ENCODE measurements at regions not wholly inside any gene's neighbourhood (a gene's known extent, or its start where the extent isn't known, plus 50 kb on each side); places are given as distances from the start of the nearest gene placed in this dataset.

DNA sequence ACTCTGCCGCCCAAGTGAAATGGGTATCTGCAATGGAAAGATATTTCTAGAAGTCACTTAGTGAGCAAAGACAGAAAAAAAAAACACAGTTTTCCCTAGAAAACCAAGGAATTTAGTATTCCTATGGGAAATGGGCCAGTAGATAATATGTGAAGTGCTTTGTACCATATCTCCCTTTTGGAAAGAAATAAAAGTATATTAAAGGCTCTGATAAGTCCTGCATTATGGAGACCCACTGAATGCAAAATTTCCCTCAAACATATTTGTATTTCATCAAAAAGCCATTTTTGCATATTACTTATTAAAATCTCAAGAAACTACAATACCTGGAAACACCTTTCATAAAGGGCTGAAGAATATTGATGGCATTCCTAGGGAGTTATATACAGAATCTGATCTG is 51.6 kb upstream of the DYNLRB2 start:
- no peaks in the 10 kb centered on the region for H3K36me3 ChIP-seq (ENCODE audit: insufficient read depth, low read length)
- no peak overlapping the region for H3K9ac ChIP-seq (ENCODE audit: low read length)
- H3K27me3 ChIP-seq (ENCODE audit: control insufficient read depth in 1 of 2, insufficient read depth in 2 of 2, low read length in 2 of 2), result no peaks in the 10 kb centered on the region
- no peaks in the 10 kb centered on the region for H3K9me3 ChIP-seq (ENCODE audit: low read length)
- no peak overlapping the region for H3K27ac ChIP-seq (ENCODE audit: low read depth, low read length)
- no peaks in the 10 kb centered on the region for H3K4me1 ChIP-seq (ENCODE audit: insufficient read depth, low read length)
- no peak overlapping the region for H3K4me3 ChIP-seq (ENCODE audit: low read depth in 1 of 2, low read length in 2 of 2)

DNA sequence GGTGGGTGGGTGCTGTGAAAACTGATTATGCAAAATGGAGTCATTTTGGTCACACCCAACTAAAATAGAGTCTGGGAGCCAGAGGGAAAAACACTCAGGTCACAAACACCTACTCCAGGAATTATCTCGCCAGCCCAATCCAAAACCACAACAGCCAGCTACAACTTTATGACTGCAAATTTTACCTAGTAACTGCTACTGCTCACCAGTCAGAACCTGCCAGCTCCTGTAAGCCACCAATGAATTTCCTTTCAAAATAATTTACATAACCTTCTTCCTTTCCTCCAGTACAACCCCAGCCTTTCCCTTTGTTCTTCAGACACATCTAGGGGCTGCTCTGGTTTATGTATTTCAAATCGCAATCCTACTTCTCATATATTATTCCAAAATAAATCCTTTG is 52.6 kb upstream of the DYNLRB2 start:
- H3K27ac ChIP-seq (ENCODE audit: low read depth, low read length), result no peak overlapping the region
- no peaks in the 10 kb centered on the region for H3K36me3 ChIP-seq (ENCODE audit: insufficient read depth, low read length)
- no peaks in the 10 kb centered on the region for H3K9me3 ChIP-seq (ENCODE audit: low read length)
- no peak overlapping the region for H3K9ac ChIP-seq (ENCODE audit: low read length)
- H3K4me3 ChIP-seq (ENCODE audit: low read depth in 1 of 2, low read length in 2 of 2), result no peak overlapping the region
- H3K4me1 ChIP-seq (ENCODE audit: insufficient read depth, low read length), result no peaks in the 10 kb centered on the region
- H3K27me3 ChIP-seq (ENCODE audit: control insufficient read depth in 1 of 2, insufficient read depth in 2 of 2, low read length in 2 of 2), result no peaks in the 10 kb centered on the region

DNA sequence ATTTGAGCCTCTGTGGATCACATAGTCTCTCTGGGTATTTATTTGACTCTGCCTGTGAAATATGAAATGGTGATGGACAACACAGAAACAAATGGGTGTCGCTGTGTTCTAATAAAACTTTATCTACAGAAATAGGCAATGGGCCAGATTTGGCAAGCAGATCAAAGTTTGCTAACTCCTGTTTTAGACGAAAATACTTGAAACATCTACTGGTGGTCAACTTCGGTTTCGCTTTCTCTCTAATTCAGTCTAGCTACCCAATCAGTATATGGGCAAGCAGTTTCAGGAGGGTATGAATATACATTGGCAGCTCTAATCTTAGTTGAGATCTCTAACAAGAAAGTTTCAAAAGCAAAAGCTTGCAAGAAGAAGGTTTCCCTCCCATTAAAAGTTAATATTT is 60.1 kb upstream of the DYNLRB2 start:
- Histone ChIP-seq H3K27ac (ENCODE audit: low read depth, low read length) (no peak overlapping the region), H3K36me3 (ENCODE audit: insufficient read depth, low read length) (no peaks in the 10 kb centered on the region), H3K4me1 (ENCODE audit: insufficient read depth, low read length) (no peaks in the 10 kb centered on the region), H3K4me3 (ENCODE audit: low read depth in 1 of 2, low read length in 2 of 2) (no peak overlapping the region), H3K9ac (ENCODE audit: low read length) (no peak overlapping the region), H3K27me3 (ENCODE audit: control insufficient read depth in 1 of 2, insufficient read depth in 2 of 2, low read length in 2 of 2) (no peaks in the 10 kb centered on the region), H3K9me3 (ENCODE audit: low read length) (no peaks in the 10 kb centered on the region)

DNA sequence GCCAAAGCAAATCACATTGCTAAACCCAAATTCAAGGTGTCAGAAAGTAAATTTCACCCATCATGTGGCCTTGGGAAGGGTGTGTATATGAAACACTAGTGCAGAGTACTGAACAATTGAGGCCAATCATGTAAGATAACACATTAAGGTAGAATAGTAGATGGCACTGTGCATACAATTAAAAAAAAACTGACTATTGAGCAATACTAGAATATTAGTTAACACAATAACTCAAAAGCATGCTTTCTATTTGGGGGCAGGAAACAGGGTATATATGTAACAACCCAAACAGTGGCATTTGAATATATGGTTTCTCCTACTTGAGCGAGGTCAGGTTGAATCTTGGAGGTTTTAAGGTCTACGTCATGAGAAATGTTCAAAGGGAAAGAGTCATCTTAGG is 63.0 kb upstream of the DYNLRB2 start:
- no peaks in the 10 kb centered on the region for H3K9me3 ChIP-seq (ENCODE audit: low read length)
- H3K9ac ChIP-seq (ENCODE audit: low read length), result no peak overlapping the region
- no peaks in the 10 kb centered on the region for H3K4me1 ChIP-seq (ENCODE audit: insufficient read depth, low read length)
- no peaks in the 10 kb centered on the region for H3K27me3 ChIP-seq (ENCODE audit: control insufficient read depth in 1 of 2, insufficient read depth in 2 of 2, low read length in 2 of 2)
- H3K36me3 ChIP-seq (ENCODE audit: insufficient read depth, low read length), result no peaks in the 10 kb centered on the region
- H3K27ac ChIP-seq (ENCODE audit: low read depth, low read length), result no peak overlapping the region
- H3K4me3 ChIP-seq (ENCODE audit: low read depth in 1 of 2, low read length in 2 of 2), result no peak overlapping the region

DNA sequence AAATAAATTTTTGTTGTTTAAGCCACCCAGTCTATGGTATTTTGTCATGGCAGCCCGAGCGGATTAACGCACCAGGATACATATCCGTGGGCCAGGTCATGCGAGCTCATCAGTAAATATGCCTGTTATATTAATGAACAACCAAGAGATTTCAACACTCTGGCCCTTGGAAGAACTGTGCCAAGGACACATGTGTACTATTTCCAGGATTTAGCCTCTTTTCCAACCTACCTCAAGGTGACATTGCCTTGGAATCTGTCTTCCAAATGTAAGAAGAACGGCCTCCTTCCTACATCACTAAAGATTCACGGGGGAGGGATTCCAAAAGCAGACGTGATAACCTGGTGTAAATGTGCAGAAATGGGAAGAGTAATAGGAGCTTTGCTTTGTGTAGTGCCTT is 72.8 kb upstream of the DYNLRB2 start:
- Histone ChIP-seq H3K4me3 (ENCODE audit: low read depth in 1 of 2, low read length in 2 of 2) (no peak overlapping the region), H3K27me3 (ENCODE audit: control insufficient read depth in 1 of 2, insufficient read depth in 2 of 2, low read length in 2 of 2) (no peaks in the 10 kb centered on the region), H3K4me1 (ENCODE audit: insufficient read depth, low read length) (no peaks in the 10 kb centered on the region), H3K9ac (ENCODE audit: low read length) (no peak overlapping the region), H3K36me3 (ENCODE audit: insufficient read depth, low read length) (no peaks in the 10 kb centered on the region), H3K27ac (ENCODE audit: low read depth, low read length) (no peak overlapping the region), H3K9me3 (ENCODE audit: low read length) (no peaks in the 10 kb centered on the region)

DNA sequence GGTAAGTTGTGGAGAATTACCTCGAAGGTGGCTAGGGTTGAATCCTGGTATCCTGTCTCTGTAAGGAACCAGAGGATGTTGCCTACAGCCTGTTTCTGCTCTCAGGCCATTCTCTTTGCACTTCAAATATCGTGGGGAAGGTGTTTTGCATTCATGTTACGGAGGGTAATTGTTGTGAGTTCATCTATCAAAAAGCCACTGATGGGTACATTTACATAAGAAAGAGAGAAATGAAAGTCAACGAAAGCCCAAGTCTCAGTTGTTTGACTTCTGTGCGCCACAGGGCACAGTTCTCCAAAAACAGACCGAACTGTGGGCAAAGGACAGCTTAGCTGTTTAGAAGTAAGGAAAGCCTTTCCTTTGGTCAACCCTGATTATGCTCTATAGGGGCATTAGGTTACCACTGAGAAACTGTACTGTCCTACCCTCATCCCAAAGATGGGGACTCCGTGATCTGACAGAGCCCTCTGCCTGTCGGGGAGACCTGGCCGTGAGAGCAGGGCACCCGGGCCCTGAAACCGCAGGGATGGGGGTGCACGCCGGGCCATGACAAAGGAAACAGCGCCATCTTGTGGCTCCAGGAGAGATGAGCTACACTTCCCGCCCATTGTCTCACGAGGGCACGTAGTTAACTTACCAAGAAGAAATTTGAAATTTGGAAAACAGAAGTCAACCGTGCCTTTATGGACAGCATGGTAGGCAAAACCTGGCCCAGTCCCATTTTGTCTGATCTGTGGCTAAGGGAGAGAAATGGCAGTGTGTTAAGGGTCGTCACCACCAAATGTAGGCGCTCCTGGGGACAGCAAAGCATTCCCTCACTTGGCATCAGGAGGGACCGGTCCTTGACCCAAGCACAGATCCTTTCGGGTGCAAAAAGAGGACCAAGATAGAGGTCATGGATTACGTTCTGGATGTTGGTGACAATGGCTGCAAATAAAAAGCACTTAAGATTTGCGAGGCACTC is 74.5 kb upstream of the DYNLRB2 start:
- H3K9ac ChIP-seq (ENCODE audit: low read length), result no peak overlapping the region
- no peak overlapping the region for H3K4me3 ChIP-seq (ENCODE audit: low read depth in 1 of 2, low read length in 2 of 2)
- no peaks in the 10 kb centered on the region for H3K27me3 ChIP-seq (ENCODE audit: control insufficient read depth in 1 of 2, insufficient read depth in 2 of 2, low read length in 2 of 2)

DNA sequence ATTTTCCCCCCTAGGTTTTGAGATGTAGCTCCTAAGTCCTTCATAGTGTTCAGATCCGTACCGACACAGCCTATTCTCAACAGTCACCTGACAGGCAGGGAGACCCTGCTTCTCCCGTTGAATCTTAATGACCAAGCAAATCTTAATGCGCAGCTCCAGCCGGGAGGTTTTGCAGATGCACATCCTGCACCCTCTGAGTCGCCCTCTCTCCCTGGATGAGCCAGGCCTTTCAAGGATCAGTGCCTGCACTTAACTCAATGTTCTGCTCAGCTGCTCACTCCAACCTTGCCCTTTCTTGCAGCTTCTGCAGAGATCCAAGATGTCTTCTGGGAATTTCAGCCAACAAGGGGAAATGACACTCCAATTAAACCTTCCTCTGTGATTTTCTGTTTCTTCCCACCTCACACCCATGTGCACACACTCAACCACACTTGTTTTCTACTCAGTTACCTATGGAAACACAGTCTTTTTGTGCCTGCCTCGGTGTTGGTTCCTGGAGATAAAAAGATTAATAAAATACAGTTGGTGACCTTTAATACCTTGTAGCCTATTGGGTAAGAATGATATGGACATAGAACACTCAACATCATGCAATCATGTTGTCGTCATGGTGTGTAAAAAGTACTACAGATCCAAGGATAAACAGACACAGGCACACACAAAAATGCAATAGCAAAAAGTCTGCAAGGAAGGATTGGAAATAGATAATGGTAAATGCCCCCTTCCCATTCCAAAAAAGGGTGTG is 76.9 kb upstream of the DYNLRB2 start:
- Histone ChIP-seq H3K4me1 (ENCODE audit: insufficient read depth, low read length) (peaks cover 3% of the 10 kb centered on the region), H3K9ac (ENCODE audit: low read length) (no peak overlapping the region), H3K27ac (ENCODE audit: low read depth, low read length) (no peak overlapping the region), H3K9me3 (ENCODE audit: low read length) (no peaks in the 10 kb centered on the region), H3K36me3 (ENCODE audit: insufficient read depth, low read length) (no peaks in the 10 kb centered on the region), H3K4me3 (ENCODE audit: low read depth in 1 of 2, low read length in 2 of 2) (no peak overlapping the region), H3K27me3 (ENCODE audit: control insufficient read depth in 1 of 2, insufficient read depth in 2 of 2, low read length in 2 of 2) (no peaks in the 10 kb centered on the region)

More for the DNA sequence above, 74.5 kb upstream of the DYNLRB2 start:
- no peaks in the 10 kb centered on the region for H3K9me3 ChIP-seq (ENCODE audit: low read length)
- H3K27ac ChIP-seq (ENCODE audit: low read depth, low read length), result no peak overlapping the region
- no peaks in the 10 kb centered on the region for H3K4me1 ChIP-seq (ENCODE audit: insufficient read depth, low read length)
- H3K36me3 ChIP-seq (ENCODE audit: insufficient read depth, low read length), result no peaks in the 10 kb centered on the region

DNA sequence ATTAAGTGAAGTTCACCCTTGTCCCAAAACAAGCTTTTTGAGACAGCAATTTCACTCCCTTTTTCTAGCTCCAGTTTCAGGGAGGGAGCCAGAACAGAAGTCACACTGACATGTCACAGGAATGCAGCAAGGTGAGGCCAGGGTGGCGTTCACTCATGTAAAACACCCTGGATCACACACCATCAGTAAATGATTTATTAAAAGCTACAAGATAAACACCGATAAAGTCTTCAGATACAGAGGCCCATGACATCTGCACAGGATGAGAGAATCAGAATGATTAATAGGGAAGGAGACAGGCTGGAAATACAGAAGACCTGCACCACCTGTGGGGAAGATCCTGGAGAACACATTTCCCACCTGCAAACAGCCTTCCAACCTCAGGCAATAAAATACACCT is 77.5 kb upstream of the DYNLRB2 start:
- Histone ChIP-seq H3K9ac (ENCODE audit: low read length) (no peak overlapping the region), H3K4me3 (ENCODE audit: low read depth in 1 of 2, low read length in 2 of 2) (no peak overlapping the region), H3K27me3 (ENCODE audit: control insufficient read depth in 1 of 2, insufficient read depth in 2 of 2, low read length in 2 of 2) (no peaks in the 10 kb centered on the region)

DNA sequence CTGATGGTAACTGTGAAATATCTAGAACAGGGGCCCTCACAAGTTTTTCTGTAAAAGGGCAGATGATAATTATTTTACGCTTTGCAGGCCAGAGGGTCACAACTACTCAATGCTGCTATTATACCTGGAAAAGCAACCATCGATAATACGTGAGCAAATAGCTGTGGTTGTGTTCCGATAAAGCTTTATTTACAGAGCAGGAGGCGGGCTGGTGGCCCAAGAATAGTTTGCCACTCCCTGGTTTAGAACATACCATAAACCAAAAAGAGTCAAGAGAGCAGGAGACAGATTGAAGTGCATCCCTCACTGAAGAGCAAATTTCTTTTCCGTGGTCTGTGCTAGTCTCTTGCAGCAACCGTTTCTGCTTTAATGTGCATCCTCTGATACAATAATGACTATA is 77.9 kb upstream of the DYNLRB2 start:
- no peaks in the 10 kb centered on the region for H3K27me3 ChIP-seq (ENCODE audit: control insufficient read depth in 1 of 2, insufficient read depth in 2 of 2, low read length in 2 of 2)
- H3K9me3 ChIP-seq (ENCODE audit: low read length), result no peaks in the 10 kb centered on the region
- no peak overlapping the region for H3K27ac ChIP-seq (ENCODE audit: low read depth, low read length)
- H3K36me3 ChIP-seq (ENCODE audit: insufficient read depth, low read length), result no peaks in the 10 kb centered on the region
- no peak overlapping the region for H3K9ac ChIP-seq (ENCODE audit: low read length)
- no peak overlapping the region for H3K4me3 ChIP-seq (ENCODE audit: low read depth in 1 of 2, low read length in 2 of 2)
- H3K4me1 ChIP-seq (ENCODE audit: insufficient read depth, low read length), result peaks cover 9% of the 10 kb centered on the region

More for the DNA sequence above, 77.5 kb upstream of the DYNLRB2 start:
- Histone ChIP-seq H3K4me1 (ENCODE audit: insufficient read depth, low read length) (peaks cover 9% of the 10 kb centered on the region), H3K9me3 (ENCODE audit: low read length) (no peaks in the 10 kb centered on the region), H3K36me3 (ENCODE audit: insufficient read depth, low read length) (no peaks in the 10 kb centered on the region), H3K27ac (ENCODE audit: low read depth, low read length) (no peak overlapping the region)

DNA sequence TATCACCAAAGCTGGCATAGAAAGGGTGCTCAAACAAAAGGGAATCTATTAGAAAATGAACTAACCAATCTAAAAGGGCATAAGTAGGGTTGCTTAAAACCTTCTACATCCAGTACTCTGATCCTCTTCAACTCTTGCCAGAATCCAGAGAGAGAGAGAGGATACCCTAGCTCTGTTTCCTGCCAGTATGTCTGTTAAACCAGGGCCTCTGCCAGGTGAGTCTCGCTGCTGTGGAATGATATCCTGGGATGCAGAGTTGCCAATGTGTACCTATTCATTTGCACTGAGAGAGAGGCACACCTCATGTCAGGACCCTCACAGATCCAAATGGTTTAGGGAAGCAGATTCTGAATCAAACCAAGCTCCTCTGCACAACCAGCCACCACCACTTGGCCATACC is 79.8 kb upstream of the DYNLRB2 start:
- no peak overlapping the region for H3K4me3 ChIP-seq (ENCODE audit: low read depth in 1 of 2, low read length in 2 of 2)
- no peaks in the 10 kb centered on the region for H3K36me3 ChIP-seq (ENCODE audit: insufficient read depth, low read length)
- no peak overlapping the region for H3K9ac ChIP-seq (ENCODE audit: low read length)
- peaks cover 9% of the 10 kb centered on the region for H3K4me1 ChIP-seq (ENCODE audit: insufficient read depth, low read length)
- H3K9me3 ChIP-seq (ENCODE audit: low read length), result no peaks in the 10 kb centered on the region
- no peaks in the 10 kb centered on the region for H3K27me3 ChIP-seq (ENCODE audit: control insufficient read depth in 1 of 2, insufficient read depth in 2 of 2, low read length in 2 of 2)
- no peak overlapping the region for H3K27ac ChIP-seq (ENCODE audit: low read depth, low read length)

DNA sequence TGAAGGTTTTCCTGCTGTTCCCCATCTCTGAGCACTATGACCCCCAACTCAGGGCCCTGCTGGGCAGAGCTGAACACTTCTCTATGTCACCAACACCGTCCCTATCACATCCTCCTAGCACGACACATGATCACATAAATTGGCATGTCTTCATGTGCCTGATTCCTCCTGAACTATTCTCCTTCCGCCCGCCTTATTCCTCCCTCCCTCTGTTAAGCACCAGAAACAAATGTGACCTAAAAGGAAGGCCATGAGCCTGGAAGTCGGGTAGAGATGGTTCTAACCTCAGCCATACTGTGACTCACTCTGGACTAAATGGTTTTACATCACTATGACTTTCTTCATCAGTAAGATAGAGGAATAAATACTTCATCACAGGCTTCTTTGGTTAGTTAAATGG is 80.8 kb upstream of the DYNLRB2 start:
- no peaks in the 10 kb centered on the region for H3K9me3 ChIP-seq (ENCODE audit: low read length)
- no peaks in the 10 kb centered on the region for H3K27me3 ChIP-seq (ENCODE audit: control insufficient read depth in 1 of 2, insufficient read depth in 2 of 2, low read length in 2 of 2)
- H3K4me1 ChIP-seq (ENCODE audit: insufficient read depth, low read length), result peaks cover 9% of the 10 kb centered on the region
- no peak overlapping the region for H3K9ac ChIP-seq (ENCODE audit: low read length)
- no peaks in the 10 kb centered on the region for H3K36me3 ChIP-seq (ENCODE audit: insufficient read depth, low read length)
- H3K27ac ChIP-seq (ENCODE audit: low read depth, low read length), result no peak overlapping the region
- H3K4me3 ChIP-seq (ENCODE audit: low read depth in 1 of 2, low read length in 2 of 2), result no peak overlapping the region
